NCI-H1694 treated with DMSO at 0.1 percent for 48 hours (cell line): ENCODE measurements at regions not wholly inside any gene's neighbourhood (a gene's known extent, or its start where the extent isn't known, plus 50 kb on each side); places are given as distances from the start of the nearest gene placed in this dataset.
"Not testable (repeated sequence)": the region's sequence is repeated elsewhere in the genome, so short reads cannot be mapped to it uniquely, and the experiment has no call there.

Source experiments
- DNase-seq: peaks from one replicate; lab custom pipeline; 2025; lab: John Stamatoyannopoulos, UW

GRCh38 chr18:78283425-78283824, 696.2 kb upstream of the SALL3 start:
- not testable (repeated sequence) for DNase-seq

GRCh38 chr18:78292618-78293380, 686.8 kb upstream of the SALL3 start:
- no peak for DNase-seq

- no peak for DNase-seq
Observed at GRCh38 chr18:78293540-78293939, 686.1 kb upstream of the SALL3 start.

GRCh38 chr18:78293940-78294541, 685.6 kb upstream of the SALL3 start:
- no peak for DNase-seq

GRCh38 chr18:78295262-78295661, 684.4 kb upstream of the SALL3 start:
- no peak for DNase-seq

GRCh38 chr18:78296166-78296565, 683.5 kb upstream of the SALL3 start:
- DNase-seq = no peak

- no peak for DNase-seq
Observed at GRCh38 chr18:78297048-78297447, 682.6 kb upstream of the SALL3 start.

- DNase-seq = no peak
Observed at GRCh38 chr18:78303519-78304191, 676.0 kb upstream of the SALL3 start.

GRCh38 chr18:78304192-78305164, 675.1 kb upstream of the SALL3 start:
- DNase-seq = no peak

- no peak for DNase-seq
Observed at GRCh38 chr18:78305789-78306188, 673.8 kb upstream of the SALL3 start.

GRCh38 chr18:78309307-78309706, 670.3 kb upstream of the SALL3 start:
- no peak for DNase-seq

GRCh38 chr18:78309924-78310323, 669.7 kb upstream of the SALL3 start:
- DNase-seq = no peak

GRCh38 chr18:78319264-78319663, 660.4 kb upstream of the SALL3 start:
- no peak for DNase-seq

GRCh38 chr18:78319961-78320360, 659.7 kb upstream of the SALL3 start:
- DNase-seq = no peak

- no peak for DNase-seq
Observed at GRCh38 chr18:78321402-78321801, 658.2 kb upstream of the SALL3 start.

GRCh38 chr18:78323453-78324197, 656.0 kb upstream of the SALL3 start:
- no peak for DNase-seq

- no peak for DNase-seq
Observed at GRCh38 chr18:78327643-78328042, 652.0 kb upstream of the SALL3 start.

- no peak for DNase-seq
Observed at GRCh38 chr18:78330766-78331165, 648.9 kb upstream of the SALL3 start.

GRCh38 chr18:78352910-78353309, 626.7 kb upstream of the SALL3 start:
- DNase-seq = no peak

GRCh38 chr18:78362198-78362597, 617.4 kb upstream of the SALL3 start:
- DNase-seq = no peak
